H9 (cell line): ENCODE measurements at regions not wholly inside any gene's neighbourhood (a gene's known extent, or its start where the extent isn't known, plus 50 kb on each side); places are given as distances from the start of the nearest gene placed in this dataset.
A peak's percentile ranks its signal among the peaks of the same experiment; 100 is the strongest.

Experiments
- DNase-seq: peaks from one replicate; pipeline ENCODE4 v3.0.0-alpha.2; 2017
- H2AFZ ChIP-seq: one replicate; pipeline ENCODE4 v1.6.1; 2013; ENCODE audit warnings: mild to moderate bottlenecking, low read length, control low read depth, moderate library complexity
- H2AK5ac ChIP-seq: 2 replicates; pipeline ENCODE4 v1.6.1; 2013; ENCODE audit warnings: low read length, control low read depth, mixed read lengths; ENCODE audit not compliant: insufficient read length
- H2BK120ac ChIP-seq: one replicate; pipeline ENCODE4 v1.6.1; 2013; ENCODE audit warnings: low read depth, mild to moderate bottlenecking, low read length, control low read depth, inconsistent platforms; ENCODE audit not compliant: poor library complexity, severe bottlenecking
- H2BK12ac ChIP-seq: 2 replicates; pipeline ENCODE4 v1.6.1; 2013; ENCODE audit warnings: low read length, control low read depth, mixed read lengths, low read depth; ENCODE audit not compliant: insufficient read length
- H2BK15ac ChIP-seq: 2 replicates; pipeline ENCODE4 v1.6.1; 2013; ENCODE audit warnings: low read depth, low read length, control low read depth
- H2BK20ac ChIP-seq: one replicate; pipeline ENCODE4 v1.6.1; 2013; ENCODE audit warnings: low read depth, mild to moderate bottlenecking, low read length, control low read depth, inconsistent platforms; ENCODE audit not compliant: poor library complexity, severe bottlenecking
- H2BK5ac ChIP-seq: 2 replicates; pipeline ENCODE4 v1.6.1; 2013; ENCODE audit warnings: low read length, control low read depth, mixed read lengths; ENCODE audit not compliant: insufficient read length
- H3K14ac ChIP-seq: 2 replicates; pipeline ENCODE4 v1.6.1; 2013; ENCODE audit warnings: low read length, control low read depth; ENCODE audit not compliant: insufficient read depth
- H3K18ac ChIP-seq: 2 replicates; pipeline ENCODE4 v1.6.1; 2013; ENCODE audit warnings: low read depth, mild to moderate bottlenecking, mixed read lengths, low read length, control low read depth; ENCODE audit not compliant: insufficient read length
- H3K23ac ChIP-seq: 2 replicates; pipeline ENCODE4 v1.6.1; 2013; ENCODE audit warnings: low read length, control low read depth, mixed read lengths, low read depth; ENCODE audit not compliant: insufficient read length
- H3K23me2 ChIP-seq: 2 replicates; pipeline ENCODE4 v1.6.1; 2013; ENCODE audit warnings: low read depth, mild to moderate bottlenecking, mixed read lengths, low read length, control low read depth; ENCODE audit not compliant: insufficient read length, poor library complexity, severe bottlenecking
- H3K27ac ChIP-seq: 2 replicates; pipeline ENCODE4 v1.5.1; 2013; ENCODE audit warnings: low read length, control low read depth, mixed read lengths, low read depth; ENCODE audit not compliant: insufficient read length
- H3K27me3 ChIP-seq: 2 replicates; pipeline ENCODE4 v1.6.1; 2013; ENCODE audit warnings: low read length, control low read depth, inconsistent platforms; ENCODE audit not compliant: insufficient read depth
- H3K4ac ChIP-seq: 2 replicates; pipeline ENCODE4 v1.6.1; 2013; ENCODE audit warnings: low read depth, mild to moderate bottlenecking, control low read depth, inconsistent platforms, low read length, moderate library complexity
- H3K4me1 ChIP-seq: 2 replicates; pipeline ENCODE4 v1.6.1; 2013; ENCODE audit warnings: low read length, control low read depth, inconsistent platforms; ENCODE audit not compliant: insufficient read depth
- H3K4me2 ChIP-seq: 2 replicates; pipeline ENCODE4 v1.6.1; 2013; ENCODE audit warnings: low read length, control low read depth, mixed read lengths; ENCODE audit not compliant: insufficient read length, insufficient read depth
- H3K56ac ChIP-seq: 2 replicates; pipeline ENCODE4 v1.6.1; 2013; ENCODE audit warnings: low read depth, mild to moderate bottlenecking, mixed read lengths, low read length, control low read depth; ENCODE audit not compliant: insufficient read length
- H3K79me1 ChIP-seq: 2 replicates; pipeline ENCODE4 v1.6.1; 2013; ENCODE audit warnings: low read depth, mild to moderate bottlenecking, moderate library complexity, low read length, control low read depth, inconsistent platforms; ENCODE audit not compliant: insufficient read depth, poor library complexity, severe bottlenecking
- H3K79me2 ChIP-seq: 2 replicates; pipeline ENCODE4 v1.6.1; 2013; ENCODE audit warnings: low read length, control low read depth, inconsistent platforms; ENCODE audit not compliant: insufficient read depth
- H3K9ac ChIP-seq: 2 replicates; pipeline ENCODE4 v1.6.1; 2013; ENCODE audit warnings: low read length, control low read depth, mixed read lengths; ENCODE audit not compliant: insufficient read length; ENCODE audit errors: extremely low read depth
- H3K9me3 ChIP-seq: one replicate; pipeline ENCODE4 v1.6.1; 2013; ENCODE audit warnings: low read depth, low read length, inconsistent platforms; ENCODE audit not compliant: control insufficient read depth
- H3T11ph ChIP-seq: one replicate; pipeline ENCODE4 v1.6.1; 2013; ENCODE audit warnings: mild to moderate bottlenecking, low read length, control low read depth, inconsistent platforms
- H4K20me1 ChIP-seq: one replicate; pipeline ENCODE4 v1.6.1; 2013; ENCODE audit not compliant: control insufficient read depth, insufficient read length, insufficient read depth
- H4K5ac ChIP-seq: 2 replicates; pipeline ENCODE4 v1.6.1; 2013; ENCODE audit warnings: low read depth, mild to moderate bottlenecking, mixed read lengths, low read length, control low read depth; ENCODE audit not compliant: insufficient read length
- H4K8ac ChIP-seq: replicated peaks from 2 replicates; pipeline ENCODE4 v1.6.1; 2013; ENCODE audit warnings: low read length, control low read depth, mixed read lengths, low read depth; ENCODE audit not compliant: insufficient read length
- H4K91ac ChIP-seq: 2 replicates; pipeline ENCODE4 v1.6.1; 2013; ENCODE audit warnings: low read depth, mild to moderate bottlenecking, moderate library complexity, mixed read lengths, low read length, control low read depth; ENCODE audit not compliant: insufficient read length
- H3K27ac Mint-ChIP-seq, 3 experiments: 2 replicates in 2 of 3; 3 replicates in 1 of 3; pipeline ENCODE4 v1.8.0; 2020 to 2021; ENCODE audit warnings: mixed read lengths in 3 of 3, mild to moderate bottlenecking in 1 of 3, moderate library complexity in 1 of 3
- H3K27me3 Mint-ChIP-seq: 2 replicates; pipeline ENCODE4 v1.8.0; 2021; ENCODE audit warnings: low read depth, mild to moderate bottlenecking, moderate library complexity, mixed read lengths
- H3K36me3 Mint-ChIP-seq, 3 experiments: 2 replicates in 2 of 3; 3 replicates in 1 of 3; pipeline ENCODE4 v1.8.0; 2020 to 2021; ENCODE audit warnings: low read depth in 3 of 3, mixed read lengths in 3 of 3; ENCODE audit not compliant: insufficient read depth in 1 of 3
- H3K4me1 Mint-ChIP-seq, 2 experiments: 2 replicates each; pipeline ENCODE4 v1.8.0; 2020; ENCODE audit warnings: mixed read lengths in 2 of 2
- H3K4me3 Mint-ChIP-seq, 2 experiments: 2 replicates in 1 of 2; 3 replicates in 1 of 2; pipeline ENCODE4 v1.8.0; 2020 to 2021; ENCODE audit warnings: mild to moderate bottlenecking in 2 of 2, mixed read lengths in 2 of 2, moderate library complexity in 1 of 2
- H3K9me3 Mint-ChIP-seq, 2 experiments: 2 replicates in 1 of 2; 3 replicates in 1 of 2; pipeline ENCODE4 v1.8.0; 2020; ENCODE audit warnings: mild to moderate bottlenecking in 2 of 2, mixed read lengths in 2 of 2, moderate library complexity in 1 of 2
- WGBS: extraction: QIAGEN DNeasy Blood & Tissue Kit; methylation state at CpG from one replicate; pipeline ENCODE4 v1.1.7; 2013; ENCODE audit warnings: missing lambda C conversion rate, low lambda C conversion rate, mixed read lengths; ENCODE audit not compliant: insufficient read length; ENCODE audit errors: extremely low coverage; 5-methylcytosine and 5-hydroxymethylcytosine counted together
- TF ChIP-seq, protein P1 (sequence below): fragments of 200-600 bp; sonication (generic); conservative IDR thresholded peaks from 3 replicates; pipeline ENCODE4 v1.8.0; 2021; ENCODE audit warnings: antibody characterized with exemption, mild to moderate bottlenecking

DNA sequence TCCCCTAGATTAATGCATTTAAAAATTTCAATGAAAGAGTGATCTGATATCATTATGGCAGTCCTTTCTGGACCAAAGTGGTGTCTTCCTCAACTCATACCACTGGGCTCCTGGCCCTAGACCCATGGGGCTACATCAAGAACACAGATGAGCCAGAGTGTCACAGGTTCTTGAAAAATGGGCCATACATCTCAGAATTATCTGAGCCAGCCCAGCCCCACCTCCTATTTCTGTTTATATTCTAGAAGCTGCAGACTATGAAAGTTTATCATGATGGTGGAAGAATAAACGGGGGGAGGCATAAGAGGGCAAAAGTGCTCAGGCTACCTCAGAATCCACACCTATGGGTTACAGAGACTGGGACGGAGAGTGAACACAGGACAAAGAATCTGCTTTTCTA lies 120.6 kb upstream of the TACR1 start:
- Mint-ChIP-seq H3K27ac (no peak overlapping the region), H3K4me3 (no peak overlapping the region), H3K27me3 (0 out of 2 replicates have a peak, but pooled peaks cover 2% of the 10 kb centered on the region), H3K36me3 (no peaks in the 10 kb centered on the region; a peak in 1 of 7 replicates), H3K4me1 (peaks cover 14 to 18% of the 10 kb centered on the region in 2 experiments), H3K9me3 (no peaks in the 10 kb centered on the region)
- WGBS = no CpG with 5 or more reads among the region's 2 CpGs
- Histone ChIP-seq H3T11ph (no peak overlapping the region), H3K9me3 (no peaks in the 10 kb centered on the region), H3K18ac (no peak overlapping the region), H3K23ac (no peak overlapping the region), H3K27ac (no peak overlapping the region), H3K4me1 (no peaks in the 10 kb centered on the region; the same call in 1 of the 2 replicates), H2AFZ (no peak overlapping the region), H2AK5ac (no peak overlapping the region), H3K4me2 (no peak overlapping the region), H3K4ac (no peak overlapping the region), H2BK12ac (no peak overlapping the region), H4K5ac (no peak overlapping the region), H2BK5ac (no peak overlapping the region), H3K79me2 (no peaks in the 10 kb centered on the region), H2BK15ac (no peak overlapping the region), H3K14ac (no peak overlapping the region), H3K79me1 (no peaks in the 10 kb centered on the region), H3K27me3 (no peaks in the 10 kb centered on the region), H3K56ac (no peak overlapping the region), H3K23me2 (no peaks in the 10 kb centered on the region), H2BK20ac (no peak overlapping the region), H4K8ac (no peak overlapping the region), H4K20me1 (no peaks in the 10 kb centered on the region), H2BK120ac (peak overlapping the region; percentile 69), H4K91ac (no peak overlapping the region), H3K9ac (no peak overlapping the region)
- TF ChIP-seq, protein P1, sequence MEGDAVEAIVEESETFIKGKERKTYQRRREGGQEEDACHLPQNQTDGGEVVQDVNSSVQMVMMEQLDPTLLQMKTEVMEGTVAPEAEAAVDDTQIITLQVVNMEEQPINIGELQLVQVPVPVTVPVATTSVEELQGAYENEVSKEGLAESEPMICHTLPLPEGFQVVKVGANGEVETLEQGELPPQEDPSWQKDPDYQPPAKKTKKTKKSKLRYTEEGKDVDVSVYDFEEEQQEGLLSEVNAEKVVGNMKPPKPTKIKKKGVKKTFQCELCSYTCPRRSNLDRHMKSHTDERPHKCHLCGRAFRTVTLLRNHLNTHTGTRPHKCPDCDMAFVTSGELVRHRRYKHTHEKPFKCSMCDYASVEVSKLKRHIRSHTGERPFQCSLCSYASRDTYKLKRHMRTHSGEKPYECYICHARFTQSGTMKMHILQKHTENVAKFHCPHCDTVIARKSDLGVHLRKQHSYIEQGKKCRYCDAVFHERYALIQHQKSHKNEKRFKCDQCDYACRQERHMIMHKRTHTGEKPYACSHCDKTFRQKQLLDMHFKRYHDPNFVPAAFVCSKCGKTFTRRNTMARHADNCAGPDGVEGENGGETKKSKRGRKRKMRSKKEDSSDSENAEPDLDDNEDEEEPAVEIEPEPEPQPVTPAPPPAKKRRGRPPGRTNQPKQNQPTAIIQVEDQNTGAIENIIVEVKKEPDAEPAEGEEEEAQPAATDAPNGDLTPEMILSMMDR = no peak
- no peak for DNase-seq
